Endothelial cell of umbilical vein (primary cell): ENCODE measurements at regions not wholly inside any gene's neighbourhood (a gene's known extent, or its start where the extent isn't known, plus 50 kb on each side); places are given as distances from the start of the nearest gene placed in this dataset.

Experiments used
- EZH2 ChIP-seq: IDR thresholded peaks from 2 replicates; pipeline ENCODE4 v1.6.1; 2012; ENCODE audit warnings: borderline replicate concordance, low read depth, mild to moderate bottlenecking, moderate library complexity, low read length, inconsistent platforms; ENCODE audit not compliant: severe bottlenecking
- JUN ChIP-seq: IDR thresholded peaks from 2 replicates; pipeline ENCODE4 v1.6.1; 2011; ENCODE audit warnings: borderline replicate concordance, low read depth; ENCODE audit not compliant: insufficient read length, insufficient read depth
- MYC ChIP-seq: IDR thresholded peaks from one replicate; pipeline ENCODE4 v1.6.1; 2011; ENCODE audit warnings: mild to moderate bottlenecking, low read depth, low read length
- POLR2A ChIP-seq: IDR thresholded peaks from 2 replicates; pipeline ENCODE4 v1.6.1; 2012; ENCODE audit warnings: low read depth, mild to moderate bottlenecking, control low read depth, low read length
- POLR2AphosphoS5 ChIP-seq: IDR thresholded peaks from 2 replicates; pipeline ENCODE4 v1.6.1; 2012; ENCODE audit warnings: low read depth, mild to moderate bottlenecking, control low read depth, low read length, moderate library complexity; ENCODE audit not compliant: insufficient read depth
- TF ChIP-seq, protein P1 (sequence below), 2 donors: IDR thresholded peaks; 1 replicate in 1 of 2; 2 replicates in 1 of 2; pipeline ENCODE4 v1.5.1; 2011; ENCODE audit warnings: low read length in 2 of 2, mild to moderate bottlenecking in 2 of 2, moderate library complexity in 2 of 2, control low read depth in 1 of 2, inconsistent platforms in 1 of 2, low read depth in 1 of 2; ENCODE audit not compliant: insufficient read depth in 1 of 2; ENCODE audit errors: extremely low read depth in 1 of 2

- TF ChIP-seq JUN (no peak), POLR2A (no peak), POLR2AphosphoS5 (no peak), EZH2 (no peak), MYC (no peak)
- TF ChIP-seq, protein P1, sequence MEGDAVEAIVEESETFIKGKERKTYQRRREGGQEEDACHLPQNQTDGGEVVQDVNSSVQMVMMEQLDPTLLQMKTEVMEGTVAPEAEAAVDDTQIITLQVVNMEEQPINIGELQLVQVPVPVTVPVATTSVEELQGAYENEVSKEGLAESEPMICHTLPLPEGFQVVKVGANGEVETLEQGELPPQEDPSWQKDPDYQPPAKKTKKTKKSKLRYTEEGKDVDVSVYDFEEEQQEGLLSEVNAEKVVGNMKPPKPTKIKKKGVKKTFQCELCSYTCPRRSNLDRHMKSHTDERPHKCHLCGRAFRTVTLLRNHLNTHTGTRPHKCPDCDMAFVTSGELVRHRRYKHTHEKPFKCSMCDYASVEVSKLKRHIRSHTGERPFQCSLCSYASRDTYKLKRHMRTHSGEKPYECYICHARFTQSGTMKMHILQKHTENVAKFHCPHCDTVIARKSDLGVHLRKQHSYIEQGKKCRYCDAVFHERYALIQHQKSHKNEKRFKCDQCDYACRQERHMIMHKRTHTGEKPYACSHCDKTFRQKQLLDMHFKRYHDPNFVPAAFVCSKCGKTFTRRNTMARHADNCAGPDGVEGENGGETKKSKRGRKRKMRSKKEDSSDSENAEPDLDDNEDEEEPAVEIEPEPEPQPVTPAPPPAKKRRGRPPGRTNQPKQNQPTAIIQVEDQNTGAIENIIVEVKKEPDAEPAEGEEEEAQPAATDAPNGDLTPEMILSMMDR (IDR thresholded peaks at IDR 0.05; ENCODE audit: extremely low read depth in 1 of 2, insufficient read depth in 1 of 2, low read depth in 1 of 2, low read length in 2 of 2) = no peak
These were observed 656.1 kb upstream of the ADGRL4 start for GRCh38 chr1:79662596-79662995.
